ENCODE measurements at regions not wholly inside any gene's neighbourhood (a gene's known extent, or its start where the extent isn't known, plus 50 kb on each side); places are given as distances from the start of the nearest gene placed in this dataset.

- no peak for DNase-seq (ENCODE audit: low spot score)
- intact Hi-C loops (cut with DNase I) = no loop called here
- no peak for ATAC-seq
These were observed 498.7 kb downstream of the NXPH1 start for GRCh38 chr7:8931906-8932646.

DNA sequence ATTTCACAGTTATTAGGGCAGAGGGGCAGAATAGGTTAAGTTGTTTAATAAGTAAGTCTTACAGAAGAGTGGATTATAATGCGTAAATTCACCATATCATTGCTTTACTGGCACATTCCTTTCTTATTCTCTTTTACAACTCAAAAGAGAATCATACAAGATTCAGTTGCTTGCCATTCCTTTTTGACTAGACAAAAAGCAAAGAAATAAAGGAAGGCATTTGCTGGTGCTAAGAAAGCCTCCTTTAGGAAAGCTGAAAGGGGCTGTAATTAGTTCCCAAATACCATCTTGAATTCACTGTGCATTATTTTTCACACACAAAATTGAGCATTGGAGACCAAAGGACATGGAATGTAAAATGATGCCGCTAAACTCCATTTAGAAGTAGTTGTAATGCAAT lies 499.3 kb downstream of the NXPH1 start:
- DNase-seq (ENCODE audit: low spot score) (no peak), ATAC-seq (no peak)
- intact Hi-C loops (cut with DNase I) = no loop called here

GRCh38 chr7:8937204-8937603 lies 503.8 kb downstream of the NXPH1 start:
- no peak for ATAC-seq
- intact Hi-C loops (cut with DNase I) = no loop called here
- DNase-seq (ENCODE audit: low spot score) = no peak

- ATAC-seq (no peak), DNase-seq (ENCODE audit: low spot score) (no peak)
- intact Hi-C loops (cut with DNase I) = no loop called here
These were observed 504.8 kb downstream of the NXPH1 start for GRCh38 chr7:8938044-8938805.

GRCh38 chr7:8939446-8939845 lies 506.0 kb downstream of the NXPH1 start:
- intact Hi-C loops (cut with DNase I) = no loop called here

GRCh38 chr7:8963722-8964121 lies 530.3 kb downstream of the NXPH1 start:
- no peak for DNase-seq (ENCODE audit: low spot score)
- intact Hi-C loops (cut with DNase I) = no loop called here
- no peak for ATAC-seq

More at GRCh38 chr7:8939446-8939845, 506.0 kb downstream of the NXPH1 start:
- no peak for DNase-seq (ENCODE audit: low spot score)
- ATAC-seq = no peak

- intact Hi-C loops (cut with DNase I) = no loop called here
- DNase-seq (ENCODE audit: low spot score) = no peak
- ATAC-seq = no peak
These were observed 531.8 kb downstream of the NXPH1 start for GRCh38 chr7:8965177-8965576.

DNA sequence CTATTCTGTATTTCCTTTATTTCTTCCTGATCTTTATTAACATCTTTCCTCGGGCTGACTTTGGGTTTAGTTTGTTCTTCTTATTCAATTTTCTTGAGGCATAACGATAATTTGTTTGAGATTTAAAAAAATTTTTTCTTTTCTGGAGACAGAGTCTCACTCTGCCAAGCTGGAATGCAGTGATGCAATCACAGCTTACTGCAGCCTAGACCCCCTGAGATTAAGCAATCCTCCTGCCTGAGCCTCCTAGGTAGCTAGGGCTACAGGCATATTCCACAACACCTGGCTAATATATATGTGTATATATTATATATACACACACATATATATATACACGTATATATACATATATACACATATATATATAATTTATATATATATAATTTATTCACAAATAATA lies 540.2 kb downstream of the NXPH1 start:
- ATAC-seq (no peak), DNase-seq (ENCODE audit: low spot score) (no peak)
- intact Hi-C loops (cut with DNase I) = no loop called here

DNA sequence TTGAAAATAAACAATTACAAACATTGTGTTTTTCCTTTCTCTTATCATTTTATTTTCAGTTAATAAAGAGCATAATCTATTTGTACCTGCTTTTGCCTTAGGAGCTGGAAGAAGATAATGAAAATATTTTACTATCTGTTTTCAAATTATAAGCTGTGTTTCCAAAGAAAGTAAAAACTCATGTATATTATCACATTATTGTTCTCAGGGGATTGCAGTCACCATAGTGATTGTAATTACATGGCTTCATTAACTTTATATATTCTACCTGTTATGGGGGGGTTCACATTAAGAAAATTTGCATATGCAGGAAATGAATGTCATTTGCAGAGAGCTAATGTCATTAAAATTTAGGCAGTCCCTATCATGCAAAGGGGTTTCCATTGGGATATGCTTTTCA lies 542.3 kb downstream of the NXPH1 start:
- no peak for DNase-seq (ENCODE audit: low spot score)
- no peak for ATAC-seq
- intact Hi-C loops (cut with DNase I) = no loop called here

- intact Hi-C loops (cut with DNase I) = no loop called here
- no peak for ATAC-seq
- no peak for DNase-seq (ENCODE audit: low spot score)
These were observed 549.1 kb downstream of the NXPH1 start for GRCh38 chr7:8982338-8982992.

DNA sequence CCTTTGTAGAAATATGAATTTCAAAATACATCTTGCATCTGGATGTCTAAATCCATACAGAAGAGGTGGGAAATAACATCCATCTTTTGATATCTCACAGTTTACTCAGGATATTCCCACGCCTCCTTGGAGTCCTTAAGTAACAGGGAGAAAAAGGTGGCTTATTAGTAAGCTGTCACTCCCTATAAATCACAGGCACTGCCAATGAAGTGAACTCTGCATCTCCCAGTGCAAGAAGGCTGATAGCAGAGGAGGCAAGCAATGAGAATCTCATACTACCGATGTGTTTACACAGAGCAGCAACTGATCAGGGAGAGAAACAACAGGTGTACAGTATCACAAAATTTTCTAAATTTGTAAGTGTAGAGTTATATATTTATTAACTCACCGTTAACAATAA lies 551.8 kb downstream of the NXPH1 start:
- ATAC-seq = no peak
- intact Hi-C loops (cut with DNase I) = no loop called here
- no peak for DNase-seq (ENCODE audit: low spot score)

- intact Hi-C loops (cut with DNase I) = no loop called here
- ATAC-seq = no peak
- DNase-seq (ENCODE audit: low spot score) = no peak
These were observed 554.9 kb downstream of the NXPH1 start for GRCh38 chr7:8988267-8988666.

DNA sequence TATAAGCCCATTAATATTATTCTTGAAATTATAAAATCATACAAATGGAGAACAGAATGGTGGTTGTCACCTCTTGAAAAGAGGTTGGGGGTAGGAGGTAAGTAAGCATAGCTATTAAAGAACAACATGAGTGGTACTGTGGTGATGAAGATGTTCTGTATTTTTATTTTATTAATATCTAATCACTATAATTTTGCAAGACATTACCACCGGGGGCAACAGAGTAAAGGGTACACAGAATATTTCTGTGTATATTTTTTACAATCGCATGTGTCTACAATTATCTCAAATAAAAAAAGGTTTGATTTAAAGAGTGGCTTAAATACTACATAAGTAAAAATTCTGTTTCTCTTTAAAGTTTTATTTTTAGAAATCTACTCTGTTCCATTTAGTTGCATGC lies 557.8 kb downstream of the NXPH1 start:
- intact Hi-C loops (cut with DNase I) = no loop called here
- ATAC-seq (no peak), DNase-seq (ENCODE audit: low spot score) (no peak)

GRCh38 chr7:8998762-8999161 lies 565.4 kb downstream of the NXPH1 start:
- DNase-seq (ENCODE audit: low spot score) = no peak
- intact Hi-C loops (cut with DNase I) = no loop called here
- no peak for ATAC-seq

DNA sequence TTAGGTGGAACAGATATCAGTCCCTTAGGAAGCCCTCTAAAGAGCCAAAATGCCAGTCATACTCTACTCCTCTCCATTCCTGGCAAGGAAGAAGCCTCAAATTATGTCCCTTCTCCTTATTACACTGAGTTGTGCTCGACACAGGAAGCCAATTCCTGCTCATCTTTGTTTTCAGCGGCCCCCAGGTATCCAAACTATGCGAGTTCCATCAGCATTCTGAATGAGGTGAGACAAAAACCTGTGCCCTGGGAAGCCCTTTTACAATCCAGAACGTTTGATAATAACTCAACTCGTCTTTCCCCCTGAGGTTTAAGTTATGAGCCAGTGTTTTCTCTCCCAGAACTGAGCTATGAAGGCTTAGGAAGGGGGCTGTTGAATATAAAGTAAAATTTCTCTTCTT lies 580.5 kb downstream of the NXPH1 start:
- DNase-seq (ENCODE audit: low spot score) (no peak), ATAC-seq (no peak)
- intact Hi-C loops (cut with DNase I) = no loop called here

DNA sequence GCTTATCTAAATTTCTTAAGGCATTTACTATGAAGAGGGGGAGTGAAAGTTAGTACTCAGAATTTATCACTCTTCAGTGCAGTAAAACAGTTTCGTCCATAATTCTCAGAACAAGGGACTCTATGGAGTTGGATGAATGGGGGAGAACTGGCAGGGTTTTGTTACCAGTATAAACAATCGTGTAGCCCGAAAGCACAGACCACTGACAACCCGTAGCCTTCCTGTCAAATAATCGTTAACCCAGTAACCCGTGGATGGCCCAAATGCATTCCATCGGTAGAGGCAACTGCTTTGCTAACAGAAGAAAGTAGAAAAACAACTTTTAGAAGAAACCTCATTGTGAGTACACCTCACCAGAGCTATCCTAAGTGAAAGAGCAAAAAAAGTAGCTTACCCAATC lies 583.9 kb downstream of the NXPH1 start:
- ATAC-seq (no peak), DNase-seq (ENCODE audit: low spot score) (no peak)
- intact Hi-C loops (cut with DNase I) = no loop called here

- ATAC-seq = no peak
- intact Hi-C loops (cut with DNase I) = no loop called here
- no peak for DNase-seq (ENCODE audit: low spot score)
These were observed 589.0 kb downstream of the NXPH1 start for GRCh38 chr7:9022456-9022855.

GRCh38 chr7:9023675-9024294 lies 590.4 kb downstream of the NXPH1 start:
- ATAC-seq (no peak), DNase-seq (ENCODE audit: low spot score) (no peak)
- intact Hi-C loops (cut with DNase I) = loop anchor here (2.0 kb wide), 1 partner anchor 29 kb away; no protein-coding TSS in a partner anchor

DNA sequence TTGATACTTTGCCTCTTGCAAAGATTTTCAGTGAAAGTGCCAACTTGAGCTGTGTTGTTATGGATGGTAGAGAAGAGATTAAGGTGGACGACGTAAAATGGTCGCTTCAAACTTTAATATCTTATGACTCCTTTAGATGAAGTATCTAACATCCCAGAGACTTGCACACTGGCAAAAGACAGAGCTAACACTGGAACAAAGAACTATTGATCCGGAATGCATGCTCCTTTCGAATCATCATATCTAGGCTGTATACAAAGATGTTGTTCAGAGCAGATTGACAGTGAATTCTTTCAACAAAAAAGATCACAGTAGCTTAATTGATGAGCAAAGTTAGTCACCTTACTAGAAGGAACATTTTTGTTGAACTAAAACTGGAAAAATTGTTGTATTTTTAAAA lies 592.7 kb downstream of the NXPH1 start:
- intact Hi-C loops (cut with DNase I) = no loop called here
- ATAC-seq (no peak), DNase-seq (ENCODE audit: low spot score) (no peak)

- intact Hi-C loops (cut with DNase I) = no loop called here
- no peak for ATAC-seq
- no peak for DNase-seq (ENCODE audit: low spot score)
These were observed 594.6 kb downstream of the NXPH1 start for GRCh38 chr7:9028012-9028411.

Measured in sciatic nerve (tissue), 2 donors.